ENCODE measurements at regions not wholly inside any gene's neighbourhood (a gene's known extent, or its start where the extent isn't known, plus 50 kb on each side); places are given as distances from the start of the nearest gene placed in this dataset.
"Not testable (repeated sequence)": the region's sequence is repeated elsewhere in the genome, so short reads cannot be mapped to it uniquely, and the experiment has no call there.

DNA sequence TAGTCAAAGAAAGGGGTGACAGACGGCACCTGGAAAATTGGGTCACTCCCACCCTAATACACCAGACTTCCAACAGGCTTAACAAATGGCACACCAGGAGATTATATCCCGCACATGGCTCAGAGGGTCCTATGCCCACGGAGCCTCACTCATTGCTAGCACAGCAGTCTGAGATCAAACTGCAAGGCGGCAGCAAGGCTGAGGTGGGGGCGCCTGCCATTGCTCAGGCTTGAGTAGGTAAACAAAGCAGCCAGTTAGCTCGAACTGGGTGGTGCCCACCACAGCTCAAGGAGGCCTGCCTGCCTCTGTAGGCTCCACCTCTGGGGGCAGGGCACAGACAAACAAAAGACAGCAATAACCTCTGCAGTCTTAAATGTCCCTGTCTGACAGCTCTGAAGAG, 482.5 kb downstream of the SUCLG1 start:
- TF ChIP-seq, protein P1, sequence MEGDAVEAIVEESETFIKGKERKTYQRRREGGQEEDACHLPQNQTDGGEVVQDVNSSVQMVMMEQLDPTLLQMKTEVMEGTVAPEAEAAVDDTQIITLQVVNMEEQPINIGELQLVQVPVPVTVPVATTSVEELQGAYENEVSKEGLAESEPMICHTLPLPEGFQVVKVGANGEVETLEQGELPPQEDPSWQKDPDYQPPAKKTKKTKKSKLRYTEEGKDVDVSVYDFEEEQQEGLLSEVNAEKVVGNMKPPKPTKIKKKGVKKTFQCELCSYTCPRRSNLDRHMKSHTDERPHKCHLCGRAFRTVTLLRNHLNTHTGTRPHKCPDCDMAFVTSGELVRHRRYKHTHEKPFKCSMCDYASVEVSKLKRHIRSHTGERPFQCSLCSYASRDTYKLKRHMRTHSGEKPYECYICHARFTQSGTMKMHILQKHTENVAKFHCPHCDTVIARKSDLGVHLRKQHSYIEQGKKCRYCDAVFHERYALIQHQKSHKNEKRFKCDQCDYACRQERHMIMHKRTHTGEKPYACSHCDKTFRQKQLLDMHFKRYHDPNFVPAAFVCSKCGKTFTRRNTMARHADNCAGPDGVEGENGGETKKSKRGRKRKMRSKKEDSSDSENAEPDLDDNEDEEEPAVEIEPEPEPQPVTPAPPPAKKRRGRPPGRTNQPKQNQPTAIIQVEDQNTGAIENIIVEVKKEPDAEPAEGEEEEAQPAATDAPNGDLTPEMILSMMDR (IDR thresholded peaks at IDR 0.05), result not testable (repeated sequence)
- TF ChIP-seq POLR2A, POLR2AphosphoS5, EP300 (IDR thresholded peaks at IDR 0.05): not testable (repeated sequence)

Data from upper lobe of left lung (tissue), 4 donors.